ENCODE measurements at regions not wholly inside any gene's neighbourhood (a gene's known extent, or its start where the extent isn't known, plus 50 kb on each side); places are given as distances from the start of the nearest gene placed in this dataset.
"Not testable (repeated sequence)": the region's sequence is repeated elsewhere in the genome, so short reads cannot be mapped to it uniquely, and the experiment has no call there.

DNA sequence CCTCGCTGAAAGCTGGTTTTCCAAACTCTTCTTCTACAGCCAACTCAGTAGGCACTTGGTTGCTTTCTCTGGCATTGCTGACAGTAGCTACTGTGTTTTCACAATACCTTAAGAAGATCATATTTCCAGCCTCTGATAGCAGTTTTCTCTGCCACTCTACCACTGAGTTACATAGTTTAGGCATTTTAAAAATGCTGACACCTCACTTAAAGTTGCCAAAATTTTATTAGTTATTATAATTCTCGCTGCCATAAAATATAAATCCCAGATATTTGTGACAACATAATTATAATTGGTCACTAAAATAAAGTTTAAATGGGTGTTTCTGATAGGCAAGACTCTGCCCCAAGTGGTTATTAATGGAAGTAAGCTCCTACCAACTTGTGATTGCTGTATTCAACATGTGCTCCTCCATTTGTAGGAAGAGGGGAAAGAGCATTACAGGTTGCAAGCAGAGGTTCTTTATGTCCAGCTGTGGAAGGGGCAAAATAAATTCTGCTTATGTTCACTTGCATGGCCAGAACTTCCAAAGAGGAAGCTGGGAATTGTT is 1202.8 kb downstream of the CNTNAP5 start:
- TF ChIP-seq TAF1 (IDR thresholded peaks at IDR 0.05; ENCODE audit: low read depth, low read length): no peak
- TF ChIP-seq PAX5 (IDR thresholded peaks at IDR 0.05; ENCODE audit: insufficient read depth, low read length, severe bottlenecking): no peak
- TF ChIP-seq POU2F2 (IDR thresholded peaks at IDR 0.05; ENCODE audit: low read depth, low read length): no peak
- no peak for TF ChIP-seq SPI1 (IDR thresholded peaks at IDR 0.05; ENCODE audit: low read depth, low read length)
- TF ChIP-seq POLR2AphosphoS5 (IDR thresholded peaks at IDR 0.05; ENCODE audit: low read depth, low read length): no peak
- TF ChIP-seq POLR2A (IDR thresholded peaks at IDR 0.05; ENCODE audit: low read depth, low read length): no peak
- no peak for DNase-seq (ENCODE audit: insufficient read length, low spot score)
- FAIRE-seq: no peak

DNA sequence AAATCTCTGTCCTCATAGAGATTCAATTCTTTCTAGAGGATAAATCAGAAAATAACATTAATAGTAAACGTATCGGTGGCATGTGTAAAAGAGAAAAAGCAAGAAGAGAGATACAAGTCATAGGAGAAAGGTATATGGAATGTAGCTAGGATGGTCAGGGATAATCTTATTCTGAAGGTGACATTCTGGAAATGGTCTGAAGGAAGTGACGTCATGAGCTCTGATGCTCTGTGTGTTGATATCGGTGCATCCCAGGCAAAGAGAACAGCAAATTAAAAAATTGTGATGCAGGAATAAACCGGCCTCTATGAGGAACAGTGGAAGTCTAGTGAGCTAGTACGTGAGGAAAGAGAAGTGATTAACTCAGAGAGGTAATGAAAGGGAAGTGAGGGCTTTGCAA is 1215.8 kb downstream of the CNTNAP5 start:
- DNase-seq (ENCODE audit: insufficient read length, low spot score): no peak
- FAIRE-seq: no peak
- TF ChIP-seq POU2F2 (IDR thresholded peaks at IDR 0.05; ENCODE audit: low read depth, low read length): no peak
- TF ChIP-seq PAX5 (IDR thresholded peaks at IDR 0.05; ENCODE audit: insufficient read depth, low read length, severe bottlenecking): no peak
- TF ChIP-seq TAF1 (IDR thresholded peaks at IDR 0.05; ENCODE audit: low read depth, low read length): no peak

DNA sequence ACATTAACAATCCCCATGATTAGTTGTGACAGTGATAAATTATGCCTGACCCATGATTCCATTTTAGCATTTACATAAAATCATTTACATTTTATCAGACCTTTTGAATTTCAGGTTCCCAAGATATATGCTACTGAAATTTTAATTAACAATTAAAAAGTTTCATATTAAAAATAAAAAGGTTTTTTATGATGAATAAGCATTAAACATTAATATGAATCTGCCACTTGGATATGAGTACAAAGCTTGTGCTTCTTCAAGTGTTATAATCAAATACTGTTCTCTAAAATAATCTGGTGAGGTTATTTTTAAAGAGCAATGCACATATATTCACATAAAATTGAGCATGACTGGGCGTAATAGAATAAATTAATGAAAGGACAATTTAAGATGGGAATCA is 1218.0 kb downstream of the CNTNAP5 start:
- FAIRE-seq: no peak
- no peak for DNase-seq (ENCODE audit: insufficient read length, low spot score)
- TF ChIP-seq POLR2A (IDR thresholded peaks at IDR 0.05; ENCODE audit: low read depth, low read length) (no peak), TAF1 (IDR thresholded peaks at IDR 0.05; ENCODE audit: low read depth, low read length) (no peak), SPI1 (IDR thresholded peaks at IDR 0.05; ENCODE audit: low read depth, low read length) (no peak), POU2F2 (IDR thresholded peaks at IDR 0.05; ENCODE audit: low read depth, low read length) (no peak), PAX5 (IDR thresholded peaks at IDR 0.05; ENCODE audit: insufficient read depth, low read length, severe bottlenecking) (no peak), POLR2AphosphoS5 (IDR thresholded peaks at IDR 0.05; ENCODE audit: low read depth, low read length) (no peak)

DNA sequence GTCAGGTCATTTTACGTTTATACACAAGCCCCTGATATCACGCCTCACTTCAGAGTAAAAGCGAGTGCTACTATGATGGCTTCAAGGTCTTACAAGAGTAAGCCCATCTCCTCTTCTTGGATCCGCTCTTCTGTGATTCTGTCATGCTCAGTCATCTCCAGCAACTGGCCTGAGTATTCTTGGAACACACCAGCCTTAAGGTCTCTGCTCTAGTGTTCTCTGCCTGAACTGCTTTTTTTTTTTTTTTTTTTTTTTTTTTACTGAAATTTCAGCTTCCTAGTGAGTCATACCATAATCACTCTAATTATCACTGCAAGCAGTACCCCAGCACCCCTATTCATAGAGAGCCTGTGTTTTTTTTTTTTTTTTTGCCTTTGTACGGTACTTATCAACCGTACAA is 1228.9 kb downstream of the CNTNAP5 start:
- TF ChIP-seq POLR2A (IDR thresholded peaks at IDR 0.05; ENCODE audit: low read depth, low read length): no peak
- DNase-seq (ENCODE audit: insufficient read length, low spot score): no peak
- FAIRE-seq: no peak

DNA sequence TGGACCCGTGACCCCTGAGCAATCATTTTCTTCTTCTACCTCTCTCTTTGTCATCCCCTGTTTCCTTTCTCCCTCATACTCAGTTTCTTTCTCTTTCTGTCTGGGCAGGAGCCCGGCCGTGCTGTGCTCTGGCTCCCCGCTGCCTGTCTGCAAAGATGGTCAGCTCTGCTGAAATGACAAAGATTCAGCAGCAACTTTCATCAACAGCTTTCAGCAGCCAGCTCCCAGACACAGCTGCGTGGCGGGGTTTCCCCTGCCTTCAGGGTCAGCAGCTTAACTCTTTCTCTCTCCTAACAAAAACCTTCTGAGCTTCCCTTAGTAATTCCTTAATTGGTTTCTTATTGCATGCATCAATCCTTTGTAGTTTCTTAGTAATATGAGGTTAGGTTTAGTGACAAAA is 1234.4 kb downstream of the CNTNAP5 start:
- DNase-seq (ENCODE audit: insufficient read length, low spot score) (no peak), FAIRE-seq (no peak)
- no peak for TF ChIP-seq POU2F2 (IDR thresholded peaks at IDR 0.05; ENCODE audit: low read depth, low read length)
- no peak for TF ChIP-seq TAF1 (IDR thresholded peaks at IDR 0.05; ENCODE audit: low read depth, low read length)
- no peak for TF ChIP-seq POLR2AphosphoS5 (IDR thresholded peaks at IDR 0.05; ENCODE audit: low read depth, low read length)
- no peak for TF ChIP-seq PAX5 (IDR thresholded peaks at IDR 0.05; ENCODE audit: insufficient read depth, low read length, severe bottlenecking)

DNA sequence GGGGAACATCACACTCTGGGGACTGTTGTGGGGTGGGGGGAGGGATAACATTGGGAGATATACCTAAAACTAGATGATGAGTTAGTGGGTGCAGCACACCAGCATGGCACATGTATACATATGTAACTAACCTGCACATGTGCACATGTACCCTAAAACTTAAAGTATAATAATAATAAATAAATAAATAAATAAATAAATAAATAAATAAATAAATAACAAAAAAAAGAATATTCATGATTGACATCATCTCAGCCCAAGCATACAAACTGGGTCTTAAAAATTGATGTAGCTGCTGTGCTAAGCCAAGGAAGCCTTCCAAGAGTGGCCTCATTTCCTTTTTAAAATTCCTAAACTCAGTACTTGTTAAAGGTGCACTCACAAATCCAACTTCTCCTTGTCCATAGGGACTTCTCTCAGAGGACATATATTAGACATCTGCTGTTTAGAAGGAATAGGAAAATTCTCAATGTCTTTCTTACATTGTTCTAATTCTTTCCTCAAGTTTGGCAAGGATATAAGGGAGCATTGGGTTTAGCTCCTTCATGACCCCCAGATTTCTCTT is 1235.4 kb downstream of the CNTNAP5 start:
- DNase-seq (ENCODE audit: insufficient read length, low spot score); FAIRE-seq: not testable (repeated sequence)

DNA sequence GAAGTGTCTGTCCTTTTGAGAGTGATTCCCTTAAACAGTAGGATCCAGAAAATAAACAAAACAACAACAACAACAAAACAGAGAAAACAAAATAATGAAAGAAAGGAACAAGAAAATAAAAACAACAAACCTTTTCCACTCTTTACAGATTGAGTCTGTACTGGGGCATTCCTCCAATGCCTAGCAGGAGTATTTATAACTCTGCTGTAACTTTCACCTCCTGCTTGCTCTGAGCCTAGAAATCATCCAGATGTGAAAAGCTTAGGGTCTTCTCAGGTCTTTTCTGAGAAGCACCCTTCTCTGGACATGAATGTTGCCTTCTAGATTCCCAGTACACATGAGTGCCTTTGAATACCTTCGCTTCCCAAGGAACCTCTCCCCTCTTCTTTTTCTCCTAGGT is 1239.4 kb downstream of the CNTNAP5 start:
- DNase-seq (ENCODE audit: insufficient read length, low spot score) (no peak), FAIRE-seq (no peak)
- no peak for TF ChIP-seq POU2F2 (IDR thresholded peaks at IDR 0.05; ENCODE audit: low read depth, low read length)
- TF ChIP-seq TAF1 (IDR thresholded peaks at IDR 0.05; ENCODE audit: low read depth, low read length): no peak

DNA sequence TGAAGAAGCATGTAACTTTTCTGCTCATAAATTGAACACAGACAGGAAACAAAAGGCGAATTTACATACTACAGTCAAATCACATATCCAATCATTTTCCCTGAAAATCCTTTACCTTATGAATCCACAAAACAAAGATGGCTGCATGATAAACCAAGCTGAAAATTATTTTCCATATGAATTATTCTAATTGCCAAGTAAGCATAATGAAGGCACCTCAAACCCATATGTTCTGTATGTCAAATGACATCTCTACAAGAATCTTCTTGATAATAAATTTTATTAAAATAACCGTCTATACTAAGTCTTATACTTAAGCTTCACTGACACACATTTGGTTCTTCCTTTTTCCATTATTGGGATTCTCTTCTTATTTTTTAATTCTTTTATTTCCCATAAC is 1242.6 kb downstream of the CNTNAP5 start:
- no peak for FAIRE-seq
- no peak for DNase-seq (ENCODE audit: insufficient read length, low spot score)

DNA sequence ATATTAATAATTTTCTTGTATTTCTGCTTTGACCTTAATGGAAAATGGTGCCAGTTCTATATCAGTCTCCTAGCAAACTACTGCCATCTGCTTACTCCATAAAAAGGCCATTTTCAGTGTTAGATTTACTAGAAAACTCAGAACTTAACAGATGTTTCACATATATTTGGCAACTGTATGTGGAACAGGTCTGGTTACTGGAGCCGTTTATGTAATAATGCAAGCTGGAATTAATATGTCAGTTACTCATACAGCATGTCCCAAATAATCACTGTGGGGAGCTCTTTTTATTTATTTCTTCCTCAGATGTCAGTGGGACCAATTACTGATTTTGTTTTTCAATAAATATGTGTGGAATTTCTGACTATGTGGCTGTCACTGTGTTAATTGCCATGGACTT is 1247.6 kb downstream of the CNTNAP5 start:
- DNase-seq (ENCODE audit: insufficient read length, low spot score): no peak
- no peak for FAIRE-seq

More for the DNA sequence above, 1242.6 kb downstream of the CNTNAP5 start:
- TF ChIP-seq POLR2A (IDR thresholded peaks at IDR 0.05; ENCODE audit: low read depth, low read length) (no peak), POLR2AphosphoS5 (IDR thresholded peaks at IDR 0.05; ENCODE audit: low read depth, low read length) (no peak), TAF1 (IDR thresholded peaks at IDR 0.05; ENCODE audit: low read depth, low read length) (no peak), SPI1 (IDR thresholded peaks at IDR 0.05; ENCODE audit: low read depth, low read length) (no peak), POU2F2 (IDR thresholded peaks at IDR 0.05; ENCODE audit: low read depth, low read length) (no peak), PAX5 (IDR thresholded peaks at IDR 0.05; ENCODE audit: insufficient read depth, low read length, severe bottlenecking) (no peak)

DNA sequence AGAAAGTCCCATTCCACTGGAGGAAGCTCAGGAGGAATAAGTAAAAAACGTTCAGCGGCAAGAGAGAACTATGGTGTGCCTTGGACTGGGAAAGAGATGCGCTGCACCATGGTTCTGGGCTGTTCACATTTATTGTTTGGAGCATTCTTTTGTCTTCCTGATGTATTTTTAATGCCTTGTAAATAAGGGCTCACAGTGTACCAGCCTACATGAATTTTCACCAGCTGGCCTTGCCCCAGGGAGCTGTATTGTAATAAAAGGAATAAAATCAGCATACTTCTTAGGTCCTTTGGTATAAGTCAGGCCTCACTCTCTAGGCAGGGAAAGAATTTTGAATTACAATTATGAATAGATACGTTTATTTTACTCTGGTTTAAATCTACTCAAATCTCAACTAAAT is 1249.6 kb downstream of the CNTNAP5 start:
- TF ChIP-seq POLR2A (IDR thresholded peaks at IDR 0.05; ENCODE audit: low read depth, low read length) (no peak), TAF1 (IDR thresholded peaks at IDR 0.05; ENCODE audit: low read depth, low read length) (no peak), POLR2AphosphoS5 (IDR thresholded peaks at IDR 0.05; ENCODE audit: low read depth, low read length) (no peak), PAX5 (IDR thresholded peaks at IDR 0.05; ENCODE audit: insufficient read depth, low read length, severe bottlenecking) (no peak), SPI1 (IDR thresholded peaks at IDR 0.05; ENCODE audit: low read depth, low read length) (no peak), POU2F2 (IDR thresholded peaks at IDR 0.05; ENCODE audit: low read depth, low read length) (no peak)
- DNase-seq (ENCODE audit: insufficient read length, low spot score) (no peak), FAIRE-seq (no peak)

More for the DNA sequence above, 1247.6 kb downstream of the CNTNAP5 start:
- TF ChIP-seq SPI1 (IDR thresholded peaks at IDR 0.05; ENCODE audit: low read depth, low read length) (no peak), POLR2A (IDR thresholded peaks at IDR 0.05; ENCODE audit: low read depth, low read length) (no peak), POU2F2 (IDR thresholded peaks at IDR 0.05; ENCODE audit: low read depth, low read length) (no peak), TAF1 (IDR thresholded peaks at IDR 0.05; ENCODE audit: low read depth, low read length) (no peak), PAX5 (IDR thresholded peaks at IDR 0.05; ENCODE audit: insufficient read depth, low read length, severe bottlenecking) (no peak), POLR2AphosphoS5 (IDR thresholded peaks at IDR 0.05; ENCODE audit: low read depth, low read length) (no peak)

DNA sequence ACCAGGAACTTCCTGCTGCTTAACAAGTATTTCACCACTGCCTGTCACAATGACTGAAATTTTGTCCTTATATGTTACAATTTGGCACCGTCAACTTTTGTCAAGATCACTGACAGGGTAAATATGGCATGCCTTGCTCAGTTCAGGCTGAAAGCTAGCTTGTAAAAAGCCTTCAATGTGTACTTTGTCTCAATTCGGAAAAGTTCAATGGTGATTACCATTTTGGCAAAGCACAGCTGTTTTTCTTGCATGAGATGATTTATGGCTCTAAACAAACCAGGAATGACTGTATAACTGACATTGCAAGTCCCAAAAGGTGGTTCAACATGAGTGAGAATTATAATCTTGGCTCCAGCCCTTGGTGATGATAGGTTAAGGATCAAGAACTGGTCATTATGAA is 1255.2 kb downstream of the CNTNAP5 start:
- FAIRE-seq (no peak), DNase-seq (ENCODE audit: insufficient read length, low spot score) (no peak)
- TF ChIP-seq POLR2AphosphoS5 (IDR thresholded peaks at IDR 0.05; ENCODE audit: low read depth, low read length) (no peak), SPI1 (IDR thresholded peaks at IDR 0.05; ENCODE audit: low read depth, low read length) (no peak), PAX5 (IDR thresholded peaks at IDR 0.05; ENCODE audit: insufficient read depth, low read length, severe bottlenecking) (no peak), POLR2A (IDR thresholded peaks at IDR 0.05; ENCODE audit: low read depth, low read length) (no peak), POU2F2 (IDR thresholded peaks at IDR 0.05; ENCODE audit: low read depth, low read length) (no peak), TAF1 (IDR thresholded peaks at IDR 0.05; ENCODE audit: low read depth, low read length) (no peak)
